GM12872 (cell line): ENCODE measurements at regions not wholly inside any gene's neighbourhood (a gene's known extent, or its start where the extent isn't known, plus 50 kb on each side); places are given as distances from the start of the nearest gene placed in this dataset.

ENCODE experiments used
- TF ChIP-seq, protein P1 (sequence below): IDR thresholded peaks from 3 replicates; pipeline ENCODE4 v1.5.1; 2011; ENCODE audit warnings: low read depth, mild to moderate bottlenecking, low read length, moderate library complexity; ENCODE audit not compliant: insufficient read depth

DNA sequence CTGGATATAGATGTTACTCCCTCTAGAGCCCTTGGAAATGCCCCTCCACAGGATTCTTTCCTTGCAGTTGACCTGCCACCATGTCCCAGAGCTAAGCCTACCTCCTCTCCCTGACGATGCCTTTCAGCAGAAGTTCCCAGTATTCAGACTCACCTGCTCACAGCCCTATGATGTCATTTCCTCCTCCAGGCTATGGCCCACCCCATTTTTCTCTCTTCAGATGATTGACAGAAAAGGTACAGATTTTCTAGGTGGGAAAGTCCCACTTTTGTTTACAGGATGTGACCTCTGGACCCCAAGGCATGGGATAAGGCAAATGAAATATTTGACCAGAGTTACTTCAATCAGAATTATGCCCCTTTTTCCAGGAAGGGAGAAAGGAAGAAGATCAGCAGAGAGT lies 280.2 kb upstream of the PHYHIPL start:
- TF ChIP-seq, protein P1, sequence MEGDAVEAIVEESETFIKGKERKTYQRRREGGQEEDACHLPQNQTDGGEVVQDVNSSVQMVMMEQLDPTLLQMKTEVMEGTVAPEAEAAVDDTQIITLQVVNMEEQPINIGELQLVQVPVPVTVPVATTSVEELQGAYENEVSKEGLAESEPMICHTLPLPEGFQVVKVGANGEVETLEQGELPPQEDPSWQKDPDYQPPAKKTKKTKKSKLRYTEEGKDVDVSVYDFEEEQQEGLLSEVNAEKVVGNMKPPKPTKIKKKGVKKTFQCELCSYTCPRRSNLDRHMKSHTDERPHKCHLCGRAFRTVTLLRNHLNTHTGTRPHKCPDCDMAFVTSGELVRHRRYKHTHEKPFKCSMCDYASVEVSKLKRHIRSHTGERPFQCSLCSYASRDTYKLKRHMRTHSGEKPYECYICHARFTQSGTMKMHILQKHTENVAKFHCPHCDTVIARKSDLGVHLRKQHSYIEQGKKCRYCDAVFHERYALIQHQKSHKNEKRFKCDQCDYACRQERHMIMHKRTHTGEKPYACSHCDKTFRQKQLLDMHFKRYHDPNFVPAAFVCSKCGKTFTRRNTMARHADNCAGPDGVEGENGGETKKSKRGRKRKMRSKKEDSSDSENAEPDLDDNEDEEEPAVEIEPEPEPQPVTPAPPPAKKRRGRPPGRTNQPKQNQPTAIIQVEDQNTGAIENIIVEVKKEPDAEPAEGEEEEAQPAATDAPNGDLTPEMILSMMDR, result no peak

DNA sequence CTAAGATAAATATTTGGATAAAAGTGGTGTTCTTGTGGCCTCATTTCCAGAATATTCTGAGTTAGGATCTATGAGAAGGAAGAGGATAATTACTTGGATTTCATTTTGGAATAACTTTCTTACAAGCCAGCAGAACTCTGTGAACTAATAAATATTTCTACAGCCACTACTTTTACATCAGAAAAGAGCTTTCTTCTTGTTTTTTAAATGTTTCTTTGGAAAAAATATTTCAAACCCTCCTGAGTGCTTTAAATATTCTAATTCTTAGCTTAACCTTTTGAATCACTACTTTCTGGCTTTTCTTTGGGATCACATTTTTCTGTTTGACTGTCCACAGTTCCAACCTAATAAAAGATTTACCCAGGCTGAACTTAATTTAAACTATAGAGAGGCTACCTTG lies 279.2 kb upstream of the PHYHIPL start:
- TF ChIP-seq, protein P1, result no peak

DNA sequence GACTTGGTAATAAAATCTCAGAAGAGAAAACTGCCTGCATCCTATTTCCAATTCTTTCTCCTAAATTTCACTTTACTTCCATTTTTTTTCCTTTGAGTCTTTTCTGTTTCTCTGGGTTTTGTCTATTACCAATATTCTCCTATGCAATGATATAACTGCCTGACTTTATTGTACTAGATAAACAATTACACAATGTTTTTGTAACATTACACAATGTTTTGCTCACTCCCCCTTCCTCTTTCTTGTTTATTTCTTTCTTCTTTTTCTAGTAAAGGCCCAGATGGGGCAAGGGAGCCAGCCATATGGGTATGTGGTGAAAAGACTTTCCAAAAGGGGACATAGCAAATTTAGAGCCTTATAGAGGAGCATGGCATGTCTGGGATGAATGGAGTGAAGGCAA lies 278.7 kb upstream of the PHYHIPL start:
- TF ChIP-seq, protein P1, result no peak

DNA sequence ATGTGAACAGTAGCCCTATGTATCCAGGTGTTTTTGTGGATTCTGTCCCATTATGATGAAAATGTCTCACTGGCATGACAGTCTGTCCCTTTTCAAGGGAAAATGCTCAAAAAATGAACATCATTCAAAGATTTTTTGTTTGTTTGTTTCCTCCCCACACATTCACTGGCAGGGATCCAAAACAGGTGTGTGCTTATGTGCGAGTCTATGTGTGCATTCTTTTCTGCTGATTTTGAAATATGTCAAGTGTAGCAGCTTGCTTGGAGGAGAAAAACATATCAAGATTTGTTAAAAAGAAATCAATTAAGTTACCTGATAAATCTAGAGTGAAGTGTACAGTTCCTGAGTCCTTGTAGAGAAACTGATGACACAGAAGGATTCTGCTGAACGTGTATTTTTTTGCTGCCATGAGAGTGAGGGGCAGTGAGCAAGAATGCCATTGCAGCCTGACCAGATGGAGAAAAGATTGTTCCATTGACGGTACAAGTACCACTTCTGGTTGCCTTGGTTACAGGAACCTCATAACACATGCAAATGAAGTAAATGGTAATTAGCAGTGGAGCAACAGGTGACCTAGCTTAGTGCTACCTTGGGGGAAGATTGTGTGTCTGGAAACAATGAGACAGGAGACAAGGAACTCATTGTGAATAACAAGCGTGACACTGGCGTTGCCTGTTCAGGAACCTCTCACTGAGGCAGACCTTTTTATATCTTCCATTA lies 277.4 kb upstream of the PHYHIPL start:
- TF ChIP-seq, protein P1, result no peak

DNA sequence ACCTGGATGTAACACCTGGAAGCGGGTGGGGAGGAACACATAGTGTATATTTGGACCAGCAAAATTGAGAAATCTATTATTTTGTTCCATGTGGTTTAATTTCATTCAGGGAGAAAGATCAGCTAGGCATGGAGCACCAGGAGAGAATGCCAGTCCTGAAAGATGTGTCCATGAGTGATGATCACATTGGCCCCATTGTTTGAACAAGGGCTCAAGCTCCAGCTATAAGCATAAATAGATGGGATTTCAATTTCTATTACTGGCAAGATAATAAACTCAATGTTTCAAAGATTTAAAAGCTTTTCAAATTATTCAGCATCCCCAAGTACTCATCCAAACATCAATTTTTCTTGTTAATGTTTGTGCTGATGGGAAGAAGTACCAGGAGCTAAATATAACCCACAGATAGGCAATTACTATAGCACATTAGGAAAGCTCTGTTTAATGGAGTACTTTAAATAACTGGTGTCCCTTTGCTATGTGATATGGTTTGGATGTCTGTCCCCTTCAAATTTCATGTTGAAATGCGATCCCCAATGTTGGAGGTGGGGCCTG lies 275.3 kb upstream of the PHYHIPL start:
- TF ChIP-seq, protein P1, result no peak

DNA sequence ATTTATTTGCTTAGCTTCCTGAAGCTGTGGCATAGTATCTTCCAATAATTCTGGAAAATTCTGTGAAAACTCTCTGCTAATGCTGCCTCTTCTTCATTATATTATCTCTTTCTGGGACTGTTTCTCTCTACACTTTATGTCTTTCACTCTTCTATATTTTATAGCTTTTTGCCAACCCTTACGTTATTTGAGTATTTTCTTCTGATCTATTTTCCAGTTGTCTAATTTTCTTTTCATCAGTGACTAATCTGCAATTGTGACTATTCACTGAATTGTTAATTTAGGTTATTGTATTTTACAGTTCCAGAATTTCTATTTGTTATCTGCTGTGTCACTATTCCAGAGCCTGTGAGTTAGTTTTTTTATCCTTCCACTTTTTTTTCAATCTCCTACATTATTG lies 273.4 kb upstream of the PHYHIPL start:
- TF ChIP-seq, protein P1, result no peak

DNA sequence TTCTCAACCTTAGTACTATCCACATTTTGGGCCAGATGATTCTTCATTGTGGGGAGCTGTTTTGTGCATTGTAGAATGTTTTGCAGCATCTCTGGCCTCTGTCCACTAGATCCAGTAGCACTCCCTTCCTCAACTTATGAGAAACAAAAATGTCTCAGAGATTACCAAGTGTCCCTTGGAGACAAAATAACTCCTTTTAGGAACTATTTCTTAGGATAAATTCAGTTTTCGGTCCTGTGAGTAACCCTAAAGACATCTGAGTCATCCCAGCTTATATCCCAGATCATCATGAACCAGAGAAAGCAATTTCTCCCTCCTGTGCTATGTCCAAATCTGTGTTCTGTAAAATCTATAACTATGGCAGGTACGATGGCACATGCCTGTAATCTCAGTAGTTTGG lies 266.6 kb upstream of the PHYHIPL start:
- TF ChIP-seq, protein P1, result no peak

DNA sequence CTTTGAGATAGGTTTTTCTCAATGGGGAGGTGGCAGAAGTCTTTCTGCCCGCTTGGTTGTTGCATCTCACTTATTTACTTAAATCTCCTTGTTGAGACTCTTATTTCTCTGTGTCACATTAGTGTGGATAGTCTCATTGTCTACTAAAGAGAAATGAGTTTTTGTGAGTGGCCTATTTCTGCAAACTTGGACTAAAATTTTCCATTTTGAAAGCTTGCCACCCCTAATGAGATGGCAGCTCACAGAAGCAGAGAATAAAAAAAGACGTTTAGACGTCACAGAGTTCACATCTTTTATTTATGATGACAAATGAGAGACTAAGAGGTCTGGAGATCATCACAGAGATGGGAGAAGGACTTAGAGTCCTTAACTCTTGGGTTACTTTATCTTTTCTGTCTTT lies 262.7 kb upstream of the PHYHIPL start:
- TF ChIP-seq, protein P1, result no peak
